ENCODE measurements at regions not wholly inside any gene's neighbourhood (a gene's known extent, or its start where the extent isn't known, plus 50 kb on each side); places are given as distances from the start of the nearest gene placed in this dataset.
"Not testable (repeated sequence)": the region's sequence is repeated elsewhere in the genome, so short reads cannot be mapped to it uniquely, and the experiment has no call there.

- Mint-ChIP-seq H3K4me3 (ENCODE audit: unreplicated experiment) (peak overlapping the region; percentile 62), H3K9me3 (ENCODE audit: unreplicated experiment) (no peaks in the 10 kb centered on the region), H3K27ac (ENCODE audit: low read depth, unreplicated experiment) (peak overlapping the region; percentile 49), H3K4me1 (ENCODE audit: insufficient read depth, unreplicated experiment) (peaks cover 5% of the 10 kb centered on the region), H3K36me3 (ENCODE audit: insufficient read depth, unreplicated experiment) (no peaks in the 10 kb centered on the region), H3K27me3 (ENCODE audit: insufficient read depth, unreplicated experiment) (no peaks in the 10 kb centered on the region)
- DNase-seq (ENCODE audit: unreplicated experiment), result peak; percentile 16
- ChIA-PET POLR2A (no interaction called here), CTCF (interaction anchor here (1.7 kb wide), 1 partner anchor 481 kb away, joined by 4 read pairs; no protein-coding TSS in a partner anchor)
- no TSS peak for BruUV-seq (replicated peaks)
- intact Hi-C loops (cut with micrococcal nuclease), result no loop called here
- TF ChIP-seq CTCF (IDR thresholded peaks at IDR 0.05; ENCODE audit: unreplicated experiment), result no peak
These were observed 401.9 kb downstream of the THBS2 start for GRCh38 chr6:168851460-168852375.

GRCh38 chr6:168850027-168850736, 403.5 kb downstream of the THBS2 start:
- H3K4me3 Mint-ChIP-seq (ENCODE audit: unreplicated experiment); intact Hi-C loops (cut with micrococcal nuclease); H3K27me3 Mint-ChIP-seq (ENCODE audit: insufficient read depth, unreplicated experiment); H3K36me3 Mint-ChIP-seq (ENCODE audit: insufficient read depth, unreplicated experiment); POLR2A ChIA-PET; CTCF ChIA-PET; BruUV-seq (replicated peaks); H3K27ac Mint-ChIP-seq (ENCODE audit: low read depth, unreplicated experiment); H3K9me3 Mint-ChIP-seq (ENCODE audit: unreplicated experiment); DNase-seq (ENCODE audit: unreplicated experiment): not testable (repeated sequence)
- peaks cover 11% of the 10 kb centered on the region for H3K4me1 Mint-ChIP-seq (ENCODE audit: insufficient read depth, unreplicated experiment)

- Mint-ChIP-seq H3K4me3 (ENCODE audit: unreplicated experiment) (no peak overlapping the region), H3K27me3 (ENCODE audit: insufficient read depth, unreplicated experiment) (no peaks in the 10 kb centered on the region), H3K4me1 (ENCODE audit: insufficient read depth, unreplicated experiment) (peaks cover 11% of the 10 kb centered on the region), H3K36me3 (ENCODE audit: insufficient read depth, unreplicated experiment) (no peaks in the 10 kb centered on the region), H3K9me3 (ENCODE audit: unreplicated experiment) (no peaks in the 10 kb centered on the region), H3K27ac (ENCODE audit: low read depth, unreplicated experiment) (no peak overlapping the region)
- ChIA-PET CTCF (no interaction called here), POLR2A (no interaction called here)
- intact Hi-C loops (cut with micrococcal nuclease), result no loop called here
- DNase-seq (ENCODE audit: unreplicated experiment), result no peak
- TF ChIP-seq CTCF (IDR thresholded peaks at IDR 0.05; ENCODE audit: unreplicated experiment), result no peak
- BruUV-seq (replicated peaks), result no TSS peak
These were observed 404.2 kb downstream of the THBS2 start for GRCh38 chr6:168849459-168849858.

GRCh38 chr6:168848797-168849196, 404.8 kb downstream of the THBS2 start:
- intact Hi-C loops (cut with micrococcal nuclease), result no loop called here
- DNase-seq (ENCODE audit: unreplicated experiment), result no peak
- ChIA-PET CTCF (no interaction called here), POLR2A (no interaction called here)
- Mint-ChIP-seq H3K36me3 (ENCODE audit: insufficient read depth, unreplicated experiment) (no peaks in the 10 kb centered on the region), H3K4me3 (ENCODE audit: unreplicated experiment) (no peak overlapping the region), H3K9me3 (ENCODE audit: unreplicated experiment) (no peaks in the 10 kb centered on the region), H3K27ac (ENCODE audit: low read depth, unreplicated experiment) (no peak overlapping the region), H3K4me1 (ENCODE audit: insufficient read depth, unreplicated experiment) (peaks cover 11% of the 10 kb centered on the region), H3K27me3 (ENCODE audit: insufficient read depth, unreplicated experiment) (no peaks in the 10 kb centered on the region)
- TF ChIP-seq CTCF (IDR thresholded peaks at IDR 0.05; ENCODE audit: unreplicated experiment), result no peak
- no TSS peak for BruUV-seq (replicated peaks)

Measured in MCF 10A (cell line).